T-helper 1 cell treated with Interleukin-12 subunit alpha and Interleukin-12 subunit beta and Interleukin-4 antibody, amounts not matched to agents 30 μg/mL and 1 μg/mL, for 36 hours (primary cell): ENCODE measurements at regions not wholly inside any gene's neighbourhood (a gene's known extent, or its start where the extent isn't known, plus 50 kb on each side); places are given as distances from the start of the nearest gene placed in this dataset.
"Not testable (repeated sequence)": the region's sequence is repeated elsewhere in the genome, so short reads cannot be mapped to it uniquely, and the experiment has no call there.

Experiments
- H3K27ac Mint-ChIP-seq: one replicate; pipeline ENCODE4 v1.8.0; 2021; ENCODE audit warnings: mild to moderate bottlenecking, mixed read lengths
- H3K27me3 Mint-ChIP-seq: one replicate; pipeline ENCODE4 v1.8.0; 2021; ENCODE audit warnings: low read depth, mixed read lengths
- H3K36me3 Mint-ChIP-seq: one replicate; pipeline ENCODE4 v1.8.0; 2021; ENCODE audit warnings: low read depth, mixed read lengths
- H3K4me1 Mint-ChIP-seq: one replicate; pipeline ENCODE4 v1.8.0; 2021; ENCODE audit warnings: low read depth, mixed read lengths
- H3K4me3 Mint-ChIP-seq: one replicate; pipeline ENCODE4 v1.8.0; 2021; ENCODE audit warnings: mild to moderate bottlenecking, moderate library complexity, mixed read lengths
- H3K9me3 Mint-ChIP-seq: one replicate; pipeline ENCODE4 v1.8.0; 2021; ENCODE audit warnings: mixed read lengths

GRCh38 chr20:54792688-54793087 lies 317.3 kb downstream of the DOK5 start:
- H3K27ac Mint-ChIP-seq, result no peak overlapping the region
- no peaks in the 10 kb centered on the region for H3K36me3 Mint-ChIP-seq
- H3K4me1 Mint-ChIP-seq, result no peaks in the 10 kb centered on the region
- H3K27me3 Mint-ChIP-seq, result no peaks in the 10 kb centered on the region
- no peak overlapping the region for H3K4me3 Mint-ChIP-seq
- H3K9me3 Mint-ChIP-seq, result peaks cover 23% of the 10 kb centered on the region

DNA sequence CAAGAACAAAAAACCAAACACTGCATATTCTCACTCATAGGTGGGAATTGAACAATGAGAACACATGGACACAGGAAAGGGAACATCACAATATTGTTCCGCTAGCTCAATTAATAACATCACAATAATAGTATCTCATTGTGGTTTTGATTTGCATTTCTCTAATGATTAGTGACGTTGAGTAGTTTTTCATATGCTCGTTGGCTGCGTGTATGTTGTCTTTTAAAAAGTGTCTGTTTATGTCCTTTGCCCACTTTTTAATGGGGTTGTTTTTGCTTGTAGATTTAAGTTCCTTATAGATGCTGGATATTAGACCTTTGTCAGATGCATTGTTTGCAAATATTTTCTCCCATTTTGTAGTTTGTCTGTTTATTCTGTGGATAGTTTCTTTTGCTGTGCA lies 312.9 kb downstream of the DOK5 start:
- peaks cover 23% of the 10 kb centered on the region for H3K9me3 Mint-ChIP-seq
- H3K4me1 Mint-ChIP-seq, H3K27me3 Mint-ChIP-seq, H3K36me3 Mint-ChIP-seq, H3K4me3 Mint-ChIP-seq, H3K27ac Mint-ChIP-seq: not testable (repeated sequence)

DNA sequence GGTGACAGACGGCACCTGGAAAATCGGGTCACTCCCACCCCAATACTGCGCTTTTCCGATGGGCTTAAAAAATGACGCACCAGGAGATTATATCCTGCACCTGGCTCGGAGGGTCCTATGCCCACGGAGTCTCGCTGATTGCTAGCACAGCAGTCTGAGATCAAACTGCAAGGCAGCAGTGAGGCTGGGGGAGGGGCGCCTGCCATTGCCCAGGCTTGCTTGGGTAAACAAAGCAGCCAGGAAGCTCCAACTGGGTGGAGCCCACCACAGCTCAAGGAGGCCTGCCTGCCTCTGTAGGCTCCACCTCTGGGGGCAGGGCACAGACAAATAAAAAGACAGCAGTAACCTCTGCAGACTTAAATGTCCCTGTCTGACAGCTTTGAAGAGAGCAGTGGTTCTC lies 307.4 kb downstream of the DOK5 start:
- H3K36me3 Mint-ChIP-seq, H3K4me3 Mint-ChIP-seq, H3K27ac Mint-ChIP-seq, H3K4me1 Mint-ChIP-seq, H3K27me3 Mint-ChIP-seq, H3K9me3 Mint-ChIP-seq: not testable (repeated sequence)

DNA sequence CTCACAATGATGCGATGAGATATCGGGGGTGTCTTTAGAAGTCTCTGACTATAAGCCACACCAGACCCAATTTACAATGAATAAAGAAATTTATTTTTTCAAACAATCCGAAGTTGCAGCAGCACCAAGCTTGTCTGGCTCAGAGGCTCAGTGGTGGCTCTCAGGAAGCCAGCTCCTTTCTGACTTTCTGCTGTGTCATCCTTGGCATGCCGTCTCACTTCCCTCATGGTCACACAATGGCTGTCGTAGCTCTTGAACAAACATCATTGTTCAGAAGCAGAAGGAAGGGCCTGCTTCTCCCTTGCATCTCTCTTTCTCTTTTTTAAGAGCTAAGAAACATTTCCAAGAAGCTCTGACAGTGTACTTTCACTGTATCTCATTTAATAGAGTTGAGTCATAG lies 299.0 kb downstream of the DOK5 start:
- Mint-ChIP-seq H3K27ac (no peak overlapping the region), H3K4me1 (no peaks in the 10 kb centered on the region), H3K36me3 (no peaks in the 10 kb centered on the region), H3K9me3 (peaks cover 8% of the 10 kb centered on the region), H3K27me3 (no peaks in the 10 kb centered on the region), H3K4me3 (no peak overlapping the region)

DNA sequence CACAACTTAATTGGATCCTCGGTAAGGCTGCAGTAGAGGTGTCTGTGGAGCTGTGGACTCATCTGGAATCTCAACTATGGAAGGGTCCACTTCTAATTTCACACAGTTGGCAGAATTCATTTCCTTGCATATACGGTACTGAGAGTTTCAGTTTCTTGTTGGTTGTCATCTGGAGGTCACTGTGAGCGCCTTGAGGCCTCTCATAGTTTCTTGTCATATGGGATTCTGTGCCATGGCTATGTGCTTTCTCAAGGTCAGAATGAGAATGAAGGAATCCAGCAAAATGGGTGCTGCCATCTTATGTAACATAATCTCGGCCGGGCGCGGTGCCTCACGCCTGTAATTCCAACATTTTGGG lies 298.2 kb downstream of the DOK5 start:
- no peaks in the 10 kb centered on the region for H3K27me3 Mint-ChIP-seq
- H3K9me3 Mint-ChIP-seq, result peaks cover 8% of the 10 kb centered on the region
- H3K4me3 Mint-ChIP-seq, result no peak overlapping the region
- H3K27ac Mint-ChIP-seq, result no peak overlapping the region
- H3K4me1 Mint-ChIP-seq, result no peaks in the 10 kb centered on the region
- no peaks in the 10 kb centered on the region for H3K36me3 Mint-ChIP-seq

DNA sequence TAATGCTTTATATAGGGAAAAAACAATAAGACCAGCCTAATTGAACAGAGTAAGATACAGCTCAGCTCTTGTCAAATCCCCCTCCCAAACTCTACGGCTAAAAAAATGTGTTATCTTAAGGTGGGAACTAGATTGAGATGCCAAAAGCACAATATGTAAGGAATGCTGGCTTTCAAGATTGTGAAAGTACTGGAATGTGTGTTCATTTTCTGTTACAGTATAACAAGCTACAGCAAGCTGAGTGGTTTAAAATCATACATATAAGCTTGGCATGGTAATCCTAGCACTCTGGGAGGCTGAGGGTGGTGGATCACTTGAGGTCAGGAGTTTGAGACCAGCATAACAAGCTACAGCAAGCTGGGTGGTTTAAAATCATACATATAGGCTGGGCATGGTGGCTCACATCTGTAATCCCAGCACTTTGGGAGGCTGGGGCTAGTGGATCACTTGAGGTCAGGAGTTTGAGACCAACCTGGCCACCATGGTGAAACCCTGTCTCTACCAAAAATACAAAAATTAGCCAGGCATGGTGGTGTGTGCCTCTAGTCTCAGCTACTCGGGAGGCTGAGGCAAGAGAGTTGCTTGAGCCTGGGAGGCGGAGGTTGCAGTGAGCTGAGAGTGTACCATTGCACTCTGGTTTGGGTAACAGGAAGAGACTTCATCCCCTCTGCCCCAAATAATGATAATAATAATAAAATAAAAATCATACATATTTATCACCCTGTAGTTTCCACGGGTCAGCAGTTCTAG lies 297.7 kb downstream of the DOK5 start:
- peaks cover 11% of the 10 kb centered on the region for H3K9me3 Mint-ChIP-seq
- no peaks in the 10 kb centered on the region for H3K4me1 Mint-ChIP-seq
- no peak overlapping the region for H3K27ac Mint-ChIP-seq
- no peak overlapping the region for H3K4me3 Mint-ChIP-seq
- no peaks in the 10 kb centered on the region for H3K36me3 Mint-ChIP-seq
- H3K27me3 Mint-ChIP-seq, result no peaks in the 10 kb centered on the region

DNA sequence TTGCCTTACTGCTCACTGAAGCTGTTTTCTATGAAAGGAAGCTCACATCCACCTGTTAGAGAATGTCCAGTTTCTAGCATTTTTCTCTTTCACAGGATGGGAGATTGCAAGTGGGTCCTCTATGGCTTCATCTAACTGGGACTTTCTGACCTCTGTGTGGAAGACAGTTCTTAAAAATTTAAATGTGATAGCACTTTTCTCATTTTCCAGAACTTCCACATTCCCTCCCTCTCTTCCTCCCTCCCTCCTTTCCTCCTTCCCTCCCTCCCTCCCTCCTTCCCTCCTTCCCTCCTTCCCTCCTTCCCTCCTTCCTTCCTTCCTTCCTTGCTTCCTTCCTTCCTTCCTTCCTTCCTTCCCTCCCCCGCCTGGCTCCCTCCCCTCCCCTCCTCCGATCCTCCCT lies 291.1 kb downstream of the DOK5 start:
- no peaks in the 10 kb centered on the region for H3K36me3 Mint-ChIP-seq
- H3K4me1 Mint-ChIP-seq, result no peaks in the 10 kb centered on the region
- no peaks in the 10 kb centered on the region for H3K27me3 Mint-ChIP-seq
- H3K9me3 Mint-ChIP-seq, result peaks cover 9% of the 10 kb centered on the region
- H3K27ac Mint-ChIP-seq, result no peak overlapping the region
- H3K4me3 Mint-ChIP-seq, result no peak overlapping the region

DNA sequence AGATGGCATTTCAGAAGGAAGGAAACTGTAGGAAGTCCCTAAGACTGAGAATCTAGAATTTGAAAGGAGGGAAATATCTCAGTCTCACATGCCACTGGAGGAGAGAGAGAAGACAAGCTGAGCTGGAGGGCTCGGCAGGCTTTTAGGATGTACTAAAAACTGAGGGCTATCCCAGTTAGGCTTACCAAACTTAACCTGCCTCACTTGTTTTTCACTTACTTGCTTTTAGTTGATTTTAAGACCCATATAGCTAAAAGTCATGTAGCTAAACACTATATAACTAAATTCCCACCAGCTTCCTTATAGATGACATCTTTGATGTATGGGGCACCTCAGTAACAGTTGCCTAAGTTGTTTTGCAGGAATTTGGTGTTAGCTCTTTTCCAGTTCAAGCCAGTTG lies 288.0 kb downstream of the DOK5 start:
- Mint-ChIP-seq H3K4me3 (no peak overlapping the region), H3K4me1 (no peaks in the 10 kb centered on the region), H3K27me3 (no peaks in the 10 kb centered on the region), H3K36me3 (no peaks in the 10 kb centered on the region), H3K9me3 (peaks cover 9% of the 10 kb centered on the region), H3K27ac (no peak overlapping the region)

GRCh38 chr20:54759589-54759988 lies 284.2 kb downstream of the DOK5 start:
- Mint-ChIP-seq H3K9me3 (peaks cover 14% of the 10 kb centered on the region), H3K4me1 (no peaks in the 10 kb centered on the region), H3K27ac (no peak overlapping the region), H3K4me3 (no peak overlapping the region), H3K27me3 (no peaks in the 10 kb centered on the region), H3K36me3 (no peaks in the 10 kb centered on the region)

GRCh38 chr20:54746796-54747195 lies 271.4 kb downstream of the DOK5 start:
- peaks cover 11% of the 10 kb centered on the region for H3K9me3 Mint-ChIP-seq
- no peak overlapping the region for H3K4me3 Mint-ChIP-seq
- H3K27ac Mint-ChIP-seq, result no peak overlapping the region

GRCh38 chr20:54745780-54746179 lies 270.4 kb downstream of the DOK5 start:
- no peak overlapping the region for H3K4me3 Mint-ChIP-seq
- no peaks in the 10 kb centered on the region for H3K27me3 Mint-ChIP-seq
- H3K9me3 Mint-ChIP-seq, result peaks cover 11% of the 10 kb centered on the region
- no peaks in the 10 kb centered on the region for H3K4me1 Mint-ChIP-seq
- H3K36me3 Mint-ChIP-seq, result no peaks in the 10 kb centered on the region
- H3K27ac Mint-ChIP-seq, result no peak overlapping the region

More at GRCh38 chr20:54746796-54747195, 271.4 kb downstream of the DOK5 start:
- Mint-ChIP-seq H3K4me1 (no peaks in the 10 kb centered on the region), H3K27me3 (no peaks in the 10 kb centered on the region), H3K36me3 (no peaks in the 10 kb centered on the region)

GRCh38 chr20:54744097-54744496 lies 268.7 kb downstream of the DOK5 start:
- Mint-ChIP-seq H3K36me3 (no peaks in the 10 kb centered on the region), H3K4me3 (no peak overlapping the region), H3K4me1 (no peaks in the 10 kb centered on the region), H3K9me3 (peaks cover 4% of the 10 kb centered on the region), H3K27ac (no peak overlapping the region), H3K27me3 (no peaks in the 10 kb centered on the region)

GRCh38 chr20:54742193-54742592 lies 266.8 kb downstream of the DOK5 start:
- Mint-ChIP-seq H3K4me3 (no peak overlapping the region), H3K27ac (no peak overlapping the region), H3K4me1 (no peaks in the 10 kb centered on the region), H3K27me3 (no peaks in the 10 kb centered on the region), H3K9me3 (no peaks in the 10 kb centered on the region), H3K36me3 (no peaks in the 10 kb centered on the region)

- no peaks in the 10 kb centered on the region for H3K4me1 Mint-ChIP-seq
- no peaks in the 10 kb centered on the region for H3K27me3 Mint-ChIP-seq
- no peaks in the 10 kb centered on the region for H3K36me3 Mint-ChIP-seq
- H3K9me3 Mint-ChIP-seq, result no peaks in the 10 kb centered on the region
- H3K27ac Mint-ChIP-seq, result no peak overlapping the region
- no peak overlapping the region for H3K4me3 Mint-ChIP-seq
Measured at GRCh38 chr20:54736421-54736820, 261.0 kb downstream of the DOK5 start.

DNA sequence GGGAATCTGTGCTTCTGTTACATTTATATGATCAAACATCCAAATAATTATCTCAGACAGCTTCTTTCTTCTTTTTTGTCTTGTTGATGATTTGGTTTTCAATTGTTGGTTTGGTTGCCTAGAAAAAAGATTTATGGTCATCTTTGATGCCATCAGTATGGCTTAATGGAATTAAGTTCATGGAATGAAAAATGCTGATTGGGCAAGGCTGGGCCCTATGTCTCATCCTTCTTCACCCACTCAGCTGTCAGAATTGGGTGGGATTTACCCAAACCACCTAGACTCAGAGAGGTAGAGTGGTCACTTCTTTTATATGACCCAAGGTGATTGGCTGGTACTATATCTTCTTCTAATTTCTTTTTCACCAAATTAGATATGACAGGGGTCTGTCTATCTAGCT lies 258.3 kb downstream of the DOK5 start:
- H3K4me1 Mint-ChIP-seq, result no peaks in the 10 kb centered on the region
- no peaks in the 10 kb centered on the region for H3K27me3 Mint-ChIP-seq
- H3K9me3 Mint-ChIP-seq, result no peaks in the 10 kb centered on the region
- H3K36me3 Mint-ChIP-seq, result no peaks in the 10 kb centered on the region
- H3K4me3 Mint-ChIP-seq, result no peak overlapping the region
- no peak overlapping the region for H3K27ac Mint-ChIP-seq

DNA sequence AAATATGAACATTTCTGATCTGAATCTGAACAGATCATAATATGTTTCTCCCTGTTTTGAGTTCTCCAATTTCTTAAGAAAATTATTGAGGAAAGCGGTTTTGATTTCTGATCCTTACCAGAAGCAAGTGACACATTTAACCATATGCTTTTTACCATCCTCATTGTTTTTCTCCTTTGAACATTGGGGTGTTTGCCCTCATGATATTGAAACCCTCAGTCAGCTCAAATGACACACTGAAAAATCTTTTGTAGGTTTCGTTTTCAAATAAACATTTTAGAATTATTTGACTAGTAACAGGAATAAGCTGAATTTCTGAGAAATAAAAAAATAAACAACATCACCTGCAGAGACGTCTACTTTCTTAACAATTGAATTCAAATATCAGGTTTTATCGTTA lies 252.1 kb downstream of the DOK5 start:
- H3K27ac Mint-ChIP-seq, result no peak overlapping the region
- no peaks in the 10 kb centered on the region for H3K4me1 Mint-ChIP-seq

More for the DNA sequence above, 252.1 kb downstream of the DOK5 start:
- Mint-ChIP-seq H3K36me3 (no peaks in the 10 kb centered on the region), H3K27me3 (no peaks in the 10 kb centered on the region), H3K9me3 (peaks cover 4% of the 10 kb centered on the region), H3K4me3 (no peak overlapping the region)
